DOHH2 (cell line): ENCODE measurements at regions not wholly inside any gene's neighbourhood (a gene's known extent, or its start where the extent isn't known, plus 50 kb on each side); places are given as distances from the start of the nearest gene placed in this dataset.

Experiments
- EZH2phosphoT487 ChIP-seq: fragments of 200-600 bp; sonication (generic); IDR thresholded peaks from 2 replicates; pipeline ENCODE4 v1.6.1; 2017; ENCODE audit warnings: borderline replicate concordance, mild to moderate bottlenecking, antibody characterized with exemption, low read length, moderate library complexity, mixed read lengths
- TF ChIP-seq, protein P1 (sequence below): fragments of 200-600 bp; sonication (generic); IDR thresholded peaks from one replicate; pipeline ENCODE4 v1.5.1; 2014; ENCODE audit warnings: antibody characterized with exemption, mild to moderate bottlenecking, low read depth, low read length; ENCODE audit not compliant: poor library complexity, severe bottlenecking

GRCh38 chr6:141421378-141421777 lies 711.3 kb upstream of the GJE1 start:
- TF ChIP-seq, protein P1, sequence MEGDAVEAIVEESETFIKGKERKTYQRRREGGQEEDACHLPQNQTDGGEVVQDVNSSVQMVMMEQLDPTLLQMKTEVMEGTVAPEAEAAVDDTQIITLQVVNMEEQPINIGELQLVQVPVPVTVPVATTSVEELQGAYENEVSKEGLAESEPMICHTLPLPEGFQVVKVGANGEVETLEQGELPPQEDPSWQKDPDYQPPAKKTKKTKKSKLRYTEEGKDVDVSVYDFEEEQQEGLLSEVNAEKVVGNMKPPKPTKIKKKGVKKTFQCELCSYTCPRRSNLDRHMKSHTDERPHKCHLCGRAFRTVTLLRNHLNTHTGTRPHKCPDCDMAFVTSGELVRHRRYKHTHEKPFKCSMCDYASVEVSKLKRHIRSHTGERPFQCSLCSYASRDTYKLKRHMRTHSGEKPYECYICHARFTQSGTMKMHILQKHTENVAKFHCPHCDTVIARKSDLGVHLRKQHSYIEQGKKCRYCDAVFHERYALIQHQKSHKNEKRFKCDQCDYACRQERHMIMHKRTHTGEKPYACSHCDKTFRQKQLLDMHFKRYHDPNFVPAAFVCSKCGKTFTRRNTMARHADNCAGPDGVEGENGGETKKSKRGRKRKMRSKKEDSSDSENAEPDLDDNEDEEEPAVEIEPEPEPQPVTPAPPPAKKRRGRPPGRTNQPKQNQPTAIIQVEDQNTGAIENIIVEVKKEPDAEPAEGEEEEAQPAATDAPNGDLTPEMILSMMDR: no peak
- no peak for TF ChIP-seq EZH2phosphoT487
